Astrocyte of the cerebellum (primary cell): ENCODE measurements at regions not wholly inside any gene's neighbourhood (a gene's known extent, or its start where the extent isn't known, plus 50 kb on each side); places are given as distances from the start of the nearest gene placed in this dataset.

Experiments used
- DNase-seq: peaks from one replicate; pipeline ENCODE4 v3.0.0-alpha.2; 2011; ENCODE audit warnings: low read depth
- H3K4me3 ChIP-seq: 2 replicates; pipeline ENCODE4 v1.5.1; 2011; ENCODE audit warnings: mild to moderate bottlenecking, low read depth, low read length, moderate library complexity
- in situ Hi-C: cut with HindIII; loops from 2 replicates; pipeline ENCODE4 v1.10.0; 2017; ENCODE audit warnings: low sequenced_read_pairs
- TF ChIP-seq, protein P1 (sequence below): IDR thresholded peaks from 2 replicates; pipeline ENCODE4 v1.5.1; 2012; ENCODE audit warnings: low read length, low read depth, moderate library complexity, mild to moderate bottlenecking; ENCODE audit errors: missing control alignments

DNA sequence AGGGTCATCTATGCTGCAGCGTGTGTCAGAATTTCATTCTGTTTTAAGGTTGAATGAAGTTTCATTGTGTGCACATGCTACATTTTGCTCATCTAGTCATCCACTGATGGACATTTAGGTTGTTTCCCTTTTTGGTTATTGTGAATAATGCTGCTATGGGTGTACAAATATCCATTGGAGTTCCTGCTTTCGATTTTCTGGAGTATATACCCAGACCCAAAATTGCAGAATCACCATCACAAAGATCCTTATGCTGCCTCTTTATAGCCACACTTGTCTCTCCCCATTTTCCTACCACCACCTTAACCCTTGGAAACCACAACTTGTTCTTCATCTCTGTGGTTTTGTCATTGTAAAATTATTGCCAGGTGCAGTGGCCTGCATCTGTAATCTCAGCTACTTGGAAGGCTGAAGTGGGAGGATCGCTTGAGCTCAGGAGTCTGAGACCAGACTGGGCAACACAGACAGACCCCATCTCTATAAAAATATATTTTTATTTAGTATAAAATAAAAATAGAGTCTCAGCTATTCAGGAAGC is 166.2 kb downstream of the HSD17B3 start:
- no peak overlapping the region for H3K4me3 ChIP-seq
- TF ChIP-seq, protein P1, sequence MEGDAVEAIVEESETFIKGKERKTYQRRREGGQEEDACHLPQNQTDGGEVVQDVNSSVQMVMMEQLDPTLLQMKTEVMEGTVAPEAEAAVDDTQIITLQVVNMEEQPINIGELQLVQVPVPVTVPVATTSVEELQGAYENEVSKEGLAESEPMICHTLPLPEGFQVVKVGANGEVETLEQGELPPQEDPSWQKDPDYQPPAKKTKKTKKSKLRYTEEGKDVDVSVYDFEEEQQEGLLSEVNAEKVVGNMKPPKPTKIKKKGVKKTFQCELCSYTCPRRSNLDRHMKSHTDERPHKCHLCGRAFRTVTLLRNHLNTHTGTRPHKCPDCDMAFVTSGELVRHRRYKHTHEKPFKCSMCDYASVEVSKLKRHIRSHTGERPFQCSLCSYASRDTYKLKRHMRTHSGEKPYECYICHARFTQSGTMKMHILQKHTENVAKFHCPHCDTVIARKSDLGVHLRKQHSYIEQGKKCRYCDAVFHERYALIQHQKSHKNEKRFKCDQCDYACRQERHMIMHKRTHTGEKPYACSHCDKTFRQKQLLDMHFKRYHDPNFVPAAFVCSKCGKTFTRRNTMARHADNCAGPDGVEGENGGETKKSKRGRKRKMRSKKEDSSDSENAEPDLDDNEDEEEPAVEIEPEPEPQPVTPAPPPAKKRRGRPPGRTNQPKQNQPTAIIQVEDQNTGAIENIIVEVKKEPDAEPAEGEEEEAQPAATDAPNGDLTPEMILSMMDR = no peak
- no peak for DNase-seq
- in situ Hi-C loops = no loop called here

DNA sequence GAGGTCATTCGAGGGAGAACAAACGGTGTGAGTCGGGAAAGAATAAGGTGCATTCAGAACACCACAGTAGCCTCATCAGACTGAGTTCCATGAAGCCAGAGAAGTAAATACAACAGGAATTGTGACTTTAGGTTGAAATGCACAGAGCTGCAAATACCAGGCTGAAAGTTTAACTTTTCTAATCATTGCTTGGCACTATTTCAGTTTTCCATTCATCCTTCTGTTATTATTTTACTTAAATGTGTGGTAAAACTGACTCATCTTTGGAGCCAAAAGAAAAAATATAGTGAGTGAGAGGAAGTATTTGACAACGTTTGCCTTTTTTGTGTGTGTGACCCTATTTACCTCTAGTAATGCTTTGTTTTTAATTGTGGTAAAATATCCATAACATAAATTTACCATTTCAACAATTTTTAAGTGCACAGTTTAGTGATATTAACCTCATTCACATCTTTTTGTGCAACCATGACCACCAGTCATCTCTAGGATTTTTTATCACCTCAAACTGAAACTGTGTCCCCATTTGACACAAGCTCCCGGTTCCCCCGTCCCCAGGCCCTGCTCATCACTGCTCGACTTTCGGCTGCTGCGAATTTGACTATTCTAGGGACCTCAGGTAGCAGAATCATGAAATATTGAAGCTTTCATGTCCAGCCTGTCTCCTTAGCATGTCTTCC is 166.8 kb downstream of the HSD17B3 start:
- TF ChIP-seq, protein P1 = no peak
- DNase-seq = no peak
- no peak overlapping the region for H3K4me3 ChIP-seq
- in situ Hi-C loops = no loop called here

DNA sequence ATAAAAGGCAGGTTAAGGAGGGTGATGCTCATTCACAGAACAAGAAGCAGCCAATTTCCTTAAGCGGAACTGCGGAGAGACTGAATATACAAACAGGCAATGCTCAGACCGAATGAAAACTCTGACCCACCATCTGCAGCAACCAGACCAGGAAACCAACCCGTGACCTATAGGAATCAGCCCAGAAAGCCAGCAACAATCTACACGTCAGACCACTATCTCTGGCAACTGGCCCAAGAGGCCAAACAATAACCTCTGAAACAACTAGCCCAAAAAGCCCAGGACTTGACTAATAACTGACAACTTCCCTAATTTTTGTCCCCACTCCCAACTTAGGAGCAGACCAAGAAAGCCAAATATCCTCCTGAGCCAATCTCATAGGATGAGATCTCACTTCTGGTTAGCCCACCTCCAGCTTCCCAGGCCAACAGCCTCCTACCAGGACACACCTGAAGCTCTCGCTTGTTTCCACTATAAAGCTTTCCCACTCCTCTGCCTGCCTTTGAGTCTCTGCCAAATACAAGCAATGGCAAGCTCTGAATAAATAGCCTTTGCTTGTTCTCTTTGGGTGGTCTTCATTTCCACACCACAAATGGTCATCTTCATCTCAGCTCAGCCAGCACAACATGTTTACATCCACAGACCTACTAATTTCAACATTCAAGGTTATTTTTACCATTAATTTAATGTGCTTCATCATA is 168.5 kb downstream of the HSD17B3 start:
- TF ChIP-seq, protein P1 = no peak
- in situ Hi-C loops = loop anchor here (5.0 kb wide), 1 partner anchor 34 kb away; no protein-coding TSS in a partner anchor
- no peak for DNase-seq
- H3K4me3 ChIP-seq = no peak overlapping the region

DNA sequence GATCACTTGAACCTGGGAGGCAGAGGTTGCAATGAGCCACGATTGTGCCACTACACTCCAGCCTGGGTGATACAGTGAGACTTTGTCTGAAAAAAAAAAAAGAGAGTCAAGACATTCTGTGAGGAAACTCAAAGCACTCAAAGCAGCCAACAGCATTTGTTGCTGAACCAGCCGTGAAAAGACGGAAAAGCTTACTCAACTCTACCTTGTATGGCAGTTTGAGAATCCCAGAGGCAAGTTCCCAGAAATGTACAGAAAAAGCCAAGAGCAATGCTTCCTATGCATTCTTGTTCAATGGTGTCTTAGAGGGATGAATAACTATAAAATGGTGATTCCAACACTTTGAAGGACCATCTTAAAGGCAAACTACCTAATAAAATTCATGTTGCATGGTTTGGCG is 170.2 kb downstream of the HSD17B3 start:
- TF ChIP-seq, protein P1 = no peak
- no peak overlapping the region for H3K4me3 ChIP-seq
- in situ Hi-C loops = loop anchor here (5.0 kb wide), 1 partner anchor 35 kb away; no protein-coding TSS in a partner anchor
- DNase-seq = no peak

DNA sequence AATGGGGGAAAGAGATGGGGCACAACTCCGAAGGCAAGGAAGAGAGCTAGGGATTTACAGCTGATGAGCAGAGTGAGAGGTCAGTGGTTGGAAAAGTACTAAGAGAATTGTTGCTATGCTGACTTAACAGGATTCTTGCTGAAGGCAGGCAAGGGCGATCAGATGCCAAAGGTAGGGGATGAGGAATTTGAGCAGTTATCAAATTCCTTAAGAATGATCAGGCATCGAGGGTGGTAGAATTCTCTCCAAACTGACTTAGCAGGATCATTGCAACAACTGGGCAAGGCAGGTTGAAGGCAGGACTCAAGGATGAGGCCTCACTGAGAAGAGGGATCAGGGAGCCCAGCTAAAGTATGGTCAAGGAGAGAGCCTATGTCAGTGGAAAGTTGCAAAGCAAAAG is 171.0 kb downstream of the HSD17B3 start:
- DNase-seq = no peak
- in situ Hi-C loops = loop anchor here (5.0 kb wide), 1 partner anchor 36 kb away; no protein-coding TSS in a partner anchor
- H3K4me3 ChIP-seq = no peak overlapping the region
- TF ChIP-seq, protein P1 = no peak

GRCh38 chr9:96129747-96130146 is 172.2 kb downstream of the HSD17B3 start:
- no peak for DNase-seq
- TF ChIP-seq, protein P1 = no peak
- no peak overlapping the region for H3K4me3 ChIP-seq
- in situ Hi-C loops = loop anchor here (5.0 kb wide), 1 partner anchor 38 kb away; no protein-coding TSS in a partner anchor
